ENCODE measurements at regions not wholly inside any gene's neighbourhood (a gene's known extent, or its start where the extent isn't known, plus 50 kb on each side); places are given as distances from the start of the nearest gene placed in this dataset.
"Not testable (repeated sequence)": the region's sequence is repeated elsewhere in the genome, so short reads cannot be mapped to it uniquely, and the experiment has no call there.

DNA sequence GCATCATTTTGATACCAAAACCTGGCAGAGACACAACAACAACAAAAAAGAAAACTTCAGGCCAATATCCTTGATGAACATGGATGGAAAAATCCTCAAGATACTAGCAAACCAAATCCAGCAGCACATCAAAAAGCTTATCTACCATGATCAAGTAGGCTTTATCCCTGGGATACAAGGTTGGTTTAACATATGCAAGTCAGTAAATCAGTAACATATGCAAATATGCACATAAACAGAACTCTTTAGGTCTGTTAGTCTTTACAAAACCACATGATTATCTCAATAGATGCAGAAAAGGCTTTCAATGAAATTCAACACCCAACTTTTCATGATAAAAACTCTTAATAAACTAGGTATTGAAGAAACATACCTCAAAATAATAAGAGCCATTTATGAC is 587.5 kb upstream of the CELF4 start:
- not testable (repeated sequence) for H3K9ac ChIP-seq (ENCODE audit: low read depth in 1 of 2, low read length in 2 of 2); H3K9me3 ChIP-seq (ENCODE audit: control insufficient read depth in 2 of 2, low read length in 2 of 2); H3K4me1 ChIP-seq (ENCODE audit: control insufficient read depth in 2 of 2, insufficient read depth in 2 of 2, low read length in 2 of 2); H3K36me3 ChIP-seq (ENCODE audit: control insufficient read depth in 2 of 2, insufficient read depth in 2 of 2, low read length in 2 of 2); H3K4me3 ChIP-seq (ENCODE audit: low read length in 2 of 2); H3K27ac ChIP-seq (ENCODE audit: low read depth in 2 of 2, low read length in 2 of 2); H3K27me3 ChIP-seq (ENCODE audit: control insufficient read depth in 2 of 2, insufficient read depth in 2 of 2, low read length in 2 of 2)

DNA sequence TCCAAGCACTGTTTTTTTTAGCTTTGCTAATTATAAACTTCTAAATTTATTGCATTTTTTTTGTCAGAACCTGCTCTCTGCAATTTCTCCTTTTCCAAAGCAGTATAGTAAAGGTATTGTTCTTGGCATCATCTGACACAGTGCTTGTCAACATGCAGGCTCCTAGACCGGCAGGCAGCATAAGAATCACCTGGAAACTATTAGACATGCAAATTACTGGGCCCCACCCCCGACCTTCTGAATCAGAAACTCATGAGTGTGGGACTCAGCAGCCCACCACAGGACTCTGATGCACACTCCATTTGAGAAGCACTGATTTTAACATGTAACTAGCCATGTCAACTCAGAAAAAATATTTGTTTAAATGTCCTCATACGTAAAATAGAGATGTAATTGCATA is 551.1 kb upstream of the CELF4 start:
- H3K9me3 ChIP-seq (ENCODE audit: control insufficient read depth in 2 of 2, low read length in 2 of 2) = peaks cover 0 to 3% of the 10 kb centered on the region in 2 donors
- H3K27ac ChIP-seq (ENCODE audit: low read depth in 2 of 2, low read length in 2 of 2) = no peak overlapping the region
- H3K4me1 ChIP-seq (ENCODE audit: control insufficient read depth in 2 of 2, insufficient read depth in 2 of 2, low read length in 2 of 2) = no peaks in the 10 kb centered on the region
- H3K27me3 ChIP-seq (ENCODE audit: control insufficient read depth in 2 of 2, insufficient read depth in 2 of 2, low read length in 2 of 2) = no peaks in the 10 kb centered on the region
- H3K36me3 ChIP-seq (ENCODE audit: control insufficient read depth in 2 of 2, insufficient read depth in 2 of 2, low read length in 2 of 2) = no peaks in the 10 kb centered on the region
- no peak overlapping the region for H3K4me3 ChIP-seq (ENCODE audit: low read length in 2 of 2)
- no peak overlapping the region for H3K9ac ChIP-seq (ENCODE audit: low read depth in 1 of 2, low read length in 2 of 2)

DNA sequence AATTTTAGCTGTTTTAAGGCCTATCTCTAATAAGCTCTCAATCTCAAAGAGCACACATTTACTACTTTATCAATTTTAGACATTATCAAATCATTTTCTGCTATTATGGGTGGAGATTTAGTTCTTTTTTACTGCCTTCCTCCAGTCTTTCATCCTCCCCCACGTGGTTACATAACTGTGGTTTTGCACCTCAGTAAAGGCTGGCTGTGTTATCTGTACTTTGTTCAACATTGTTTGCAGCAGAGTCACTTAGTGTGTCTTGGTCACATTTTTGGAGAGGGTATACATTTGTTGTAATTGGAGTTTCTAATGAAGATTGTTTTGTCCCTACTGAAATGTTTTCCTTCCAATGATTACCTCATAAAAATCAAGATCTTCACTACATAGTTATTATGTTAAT is 549.6 kb upstream of the CELF4 start:
- Histone ChIP-seq H3K4me1 (ENCODE audit: control insufficient read depth in 2 of 2, insufficient read depth in 2 of 2, low read length in 2 of 2) (no peaks in the 10 kb centered on the region), H3K4me3 (ENCODE audit: low read length in 2 of 2) (no peak overlapping the region), H3K9ac (ENCODE audit: low read depth in 1 of 2, low read length in 2 of 2) (no peak overlapping the region), H3K9me3 (ENCODE audit: control insufficient read depth in 2 of 2, low read length in 2 of 2) (peaks cover 0 to 3% of the 10 kb centered on the region in 2 donors), H3K27ac (ENCODE audit: low read depth in 2 of 2, low read length in 2 of 2) (no peak overlapping the region), H3K27me3 (ENCODE audit: control insufficient read depth in 2 of 2, insufficient read depth in 2 of 2, low read length in 2 of 2) (no peaks in the 10 kb centered on the region), H3K36me3 (ENCODE audit: control insufficient read depth in 2 of 2, insufficient read depth in 2 of 2, low read length in 2 of 2) (no peaks in the 10 kb centered on the region)

DNA sequence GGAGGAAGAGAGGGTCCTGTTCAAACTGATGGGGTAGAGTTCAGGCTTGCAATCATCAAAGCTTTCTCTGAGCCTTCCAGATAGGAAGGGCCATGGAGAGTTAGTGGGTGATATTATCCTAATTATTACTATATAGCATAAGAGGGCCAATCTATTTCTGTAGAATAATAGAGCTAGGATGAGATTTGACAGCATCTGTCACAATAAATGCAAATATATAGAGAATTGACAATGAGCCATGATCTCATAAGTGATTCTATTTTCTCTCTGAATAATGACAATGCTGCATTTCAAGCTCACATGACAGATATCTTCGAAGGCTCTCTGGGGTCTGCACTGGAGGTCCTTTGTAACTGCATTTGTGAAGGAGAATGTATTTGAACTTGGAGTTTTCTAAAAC is 521.9 kb upstream of the CELF4 start:
- Histone ChIP-seq H3K27me3 (ENCODE audit: control insufficient read depth in 2 of 2, insufficient read depth in 2 of 2, low read length in 2 of 2) (no peaks in the 10 kb centered on the region), H3K36me3 (ENCODE audit: control insufficient read depth in 2 of 2, insufficient read depth in 2 of 2, low read length in 2 of 2) (no peaks in the 10 kb centered on the region)

DNA sequence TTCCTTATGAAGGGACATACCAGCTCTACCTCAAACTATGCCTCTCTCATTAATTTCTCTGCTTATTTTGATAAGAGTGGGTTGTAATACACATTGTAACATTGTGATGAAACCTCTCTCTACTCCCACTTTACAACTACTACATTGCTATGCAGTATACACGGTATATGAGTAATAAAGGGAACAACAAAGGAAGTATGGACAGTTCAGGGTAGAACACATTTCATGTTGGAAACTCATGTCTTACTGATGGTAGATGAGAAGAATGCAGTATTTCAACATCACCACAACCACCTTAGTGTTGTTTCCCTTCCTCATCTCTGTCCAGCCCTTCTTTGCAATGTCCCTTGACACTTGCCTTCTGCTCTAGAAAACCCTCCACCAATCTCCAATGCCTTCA is 515.9 kb upstream of the CELF4 start:
- Histone ChIP-seq H3K9me3 (ENCODE audit: control insufficient read depth in 2 of 2, low read length in 2 of 2) (no peaks in the 10 kb centered on the region), H3K27ac (ENCODE audit: low read depth in 2 of 2, low read length in 2 of 2) (no peak overlapping the region), H3K27me3 (ENCODE audit: control insufficient read depth in 2 of 2, insufficient read depth in 2 of 2, low read length in 2 of 2) (no peaks in the 10 kb centered on the region), H3K36me3 (ENCODE audit: control insufficient read depth in 2 of 2, insufficient read depth in 2 of 2, low read length in 2 of 2) (no peaks in the 10 kb centered on the region), H3K4me3 (ENCODE audit: low read length in 2 of 2) (no peak overlapping the region), H3K4me1 (ENCODE audit: control insufficient read depth in 2 of 2, insufficient read depth in 2 of 2, low read length in 2 of 2) (no peaks in the 10 kb centered on the region), H3K9ac (ENCODE audit: low read depth in 1 of 2, low read length in 2 of 2) (no peak overlapping the region)

More for the DNA sequence above, 521.9 kb upstream of the CELF4 start:
- Histone ChIP-seq H3K4me3 (ENCODE audit: low read length in 2 of 2) (no peak overlapping the region), H3K4me1 (ENCODE audit: control insufficient read depth in 2 of 2, insufficient read depth in 2 of 2, low read length in 2 of 2) (no peaks in the 10 kb centered on the region), H3K9me3 (ENCODE audit: control insufficient read depth in 2 of 2, low read length in 2 of 2) (peaks cover 0 to 3% of the 10 kb centered on the region in 2 donors), H3K27ac (ENCODE audit: low read depth in 2 of 2, low read length in 2 of 2) (no peak overlapping the region), H3K9ac (ENCODE audit: low read depth in 1 of 2, low read length in 2 of 2) (no peak overlapping the region)

DNA sequence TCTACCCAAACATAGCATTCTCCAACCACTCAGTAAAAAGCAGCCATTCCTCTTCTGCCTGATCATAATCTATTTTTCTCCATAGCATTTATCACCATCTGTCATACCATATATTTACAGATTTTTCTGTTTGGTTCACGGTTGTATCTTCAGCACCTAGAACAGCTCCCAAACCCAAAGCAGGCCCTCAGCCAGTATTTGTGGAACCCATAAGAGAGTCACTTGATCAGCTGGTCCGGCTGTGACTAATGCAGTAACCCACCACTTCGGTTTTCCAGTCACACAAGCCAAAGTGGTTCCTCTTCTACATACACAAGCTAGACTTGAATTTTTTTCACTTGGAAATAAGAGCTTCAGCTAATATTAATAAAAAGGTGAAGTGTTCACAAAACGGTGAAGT is 511.6 kb upstream of the CELF4 start:
- Histone ChIP-seq H3K36me3 (ENCODE audit: control insufficient read depth in 2 of 2, insufficient read depth in 2 of 2, low read length in 2 of 2) (no peaks in the 10 kb centered on the region), H3K27ac (ENCODE audit: low read depth in 2 of 2, low read length in 2 of 2) (no peak overlapping the region), H3K4me1 (ENCODE audit: control insufficient read depth in 2 of 2, insufficient read depth in 2 of 2, low read length in 2 of 2) (no peaks in the 10 kb centered on the region), H3K27me3 (ENCODE audit: control insufficient read depth in 2 of 2, insufficient read depth in 2 of 2, low read length in 2 of 2) (no peaks in the 10 kb centered on the region), H3K4me3 (ENCODE audit: low read length in 2 of 2) (no peak overlapping the region), H3K9ac (ENCODE audit: low read depth in 1 of 2, low read length in 2 of 2) (no peak overlapping the region), H3K9me3 (ENCODE audit: control insufficient read depth in 2 of 2, low read length in 2 of 2) (no peaks in the 10 kb centered on the region)

DNA sequence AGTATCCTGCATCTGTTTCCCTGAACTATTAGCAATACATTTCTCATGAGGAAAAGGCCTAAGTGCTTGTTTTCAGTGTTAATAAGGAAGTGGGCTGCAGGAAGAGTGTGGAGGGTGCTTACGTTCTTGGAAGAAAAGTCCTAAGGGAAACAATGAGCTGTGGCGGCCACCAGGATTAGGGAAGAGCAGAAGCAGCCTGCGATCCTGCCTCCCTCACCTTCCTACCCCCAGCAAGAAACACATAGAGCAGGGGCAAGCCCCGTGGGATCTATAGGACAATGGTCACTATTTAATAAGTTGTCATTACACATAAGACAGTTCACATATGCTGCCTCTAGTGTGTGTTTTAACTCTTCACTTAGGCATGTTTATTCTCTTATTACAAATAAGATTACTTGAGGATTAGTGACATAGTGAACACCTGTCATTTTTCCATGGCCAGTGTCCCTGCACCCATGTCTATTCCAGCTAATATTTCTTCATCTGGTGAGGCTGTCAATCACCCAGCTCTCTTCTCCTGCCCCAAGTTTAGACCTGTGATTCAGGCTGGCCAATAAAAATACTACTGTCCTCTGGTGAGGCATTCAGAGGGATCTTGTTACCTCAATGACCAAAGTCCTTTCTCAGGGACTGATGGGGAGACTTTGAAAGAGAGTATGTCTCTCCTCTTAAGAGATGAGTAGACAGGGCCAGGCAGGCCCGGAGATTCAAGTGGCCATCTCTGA is 510.9 kb upstream of the CELF4 start:
- Histone ChIP-seq H3K9me3 (ENCODE audit: control insufficient read depth in 2 of 2, low read length in 2 of 2) (no peaks in the 10 kb centered on the region), H3K27ac (ENCODE audit: low read depth in 2 of 2, low read length in 2 of 2) (no peak overlapping the region), H3K9ac (ENCODE audit: low read depth in 1 of 2, low read length in 2 of 2) (no peak overlapping the region), H3K27me3 (ENCODE audit: control insufficient read depth in 2 of 2, insufficient read depth in 2 of 2, low read length in 2 of 2) (no peaks in the 10 kb centered on the region), H3K4me1 (ENCODE audit: control insufficient read depth in 2 of 2, insufficient read depth in 2 of 2, low read length in 2 of 2) (no peaks in the 10 kb centered on the region), H3K4me3 (ENCODE audit: low read length in 2 of 2) (no peak overlapping the region), H3K36me3 (ENCODE audit: control insufficient read depth in 2 of 2, insufficient read depth in 2 of 2, low read length in 2 of 2) (no peaks in the 10 kb centered on the region)

DNA sequence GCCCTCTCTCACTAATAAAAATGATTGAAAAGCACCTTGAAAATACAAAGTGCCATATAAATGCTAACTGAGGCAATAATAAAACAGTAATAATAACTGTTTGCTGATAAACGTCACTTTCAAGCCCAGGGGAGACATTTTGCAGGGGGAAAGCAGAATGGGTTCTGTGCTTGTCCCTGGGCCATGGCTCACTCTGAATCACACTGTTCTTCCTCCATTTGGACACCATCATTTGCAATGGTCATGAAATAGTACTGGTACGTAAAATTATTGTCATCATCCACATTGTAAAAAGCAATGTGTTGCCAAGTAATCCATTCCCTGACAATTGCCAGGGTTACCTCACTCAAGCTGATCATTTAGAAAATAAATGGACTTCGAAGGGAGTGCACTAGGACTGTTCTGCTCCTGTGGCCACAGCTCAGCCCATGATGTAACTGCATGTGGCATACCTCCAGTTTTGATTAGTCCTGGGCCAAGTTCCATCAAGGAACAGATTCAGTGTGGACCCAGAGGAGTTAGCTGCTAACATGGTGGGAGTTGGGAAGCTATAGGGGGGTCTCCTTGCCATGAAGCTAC is 508.8 kb upstream of the CELF4 start:
- Histone ChIP-seq H3K27ac (ENCODE audit: low read depth in 2 of 2, low read length in 2 of 2) (no peak overlapping the region), H3K36me3 (ENCODE audit: control insufficient read depth in 2 of 2, insufficient read depth in 2 of 2, low read length in 2 of 2) (no peaks in the 10 kb centered on the region), H3K4me1 (ENCODE audit: control insufficient read depth in 2 of 2, insufficient read depth in 2 of 2, low read length in 2 of 2) (no peaks in the 10 kb centered on the region), H3K27me3 (ENCODE audit: control insufficient read depth in 2 of 2, insufficient read depth in 2 of 2, low read length in 2 of 2) (no peaks in the 10 kb centered on the region), H3K9me3 (ENCODE audit: control insufficient read depth in 2 of 2, low read length in 2 of 2) (no peaks in the 10 kb centered on the region), H3K4me3 (ENCODE audit: low read length in 2 of 2) (no peak overlapping the region), H3K9ac (ENCODE audit: low read depth in 1 of 2, low read length in 2 of 2) (no peak overlapping the region)

DNA sequence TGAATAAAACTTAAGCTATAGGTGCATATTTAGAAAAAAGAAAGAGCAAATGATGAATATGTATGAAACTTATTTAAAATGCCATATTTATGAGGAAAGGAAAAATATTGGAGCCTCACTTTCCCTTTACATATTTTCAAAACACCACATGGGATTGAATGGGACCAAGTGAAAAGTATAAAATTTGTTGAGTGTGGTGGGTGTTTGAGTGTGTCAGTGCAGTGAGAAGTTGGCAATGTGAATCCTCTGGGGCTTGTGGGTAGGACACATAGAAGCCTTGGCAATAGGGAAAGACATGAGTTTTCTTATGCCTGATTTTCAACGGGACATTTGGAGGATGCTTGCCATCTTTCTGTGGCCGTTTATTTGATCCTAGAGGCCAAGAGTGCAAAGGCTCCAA is 502.2 kb upstream of the CELF4 start:
- no peaks in the 10 kb centered on the region for H3K27me3 ChIP-seq (ENCODE audit: control insufficient read depth in 2 of 2, insufficient read depth in 2 of 2, low read length in 2 of 2)
- H3K9me3 ChIP-seq (ENCODE audit: control insufficient read depth in 2 of 2, low read length in 2 of 2) = no peaks in the 10 kb centered on the region
- H3K9ac ChIP-seq (ENCODE audit: low read depth in 1 of 2, low read length in 2 of 2) = no peak overlapping the region
- no peaks in the 10 kb centered on the region for H3K4me1 ChIP-seq (ENCODE audit: control insufficient read depth in 2 of 2, insufficient read depth in 2 of 2, low read length in 2 of 2)
- H3K4me3 ChIP-seq (ENCODE audit: low read length in 2 of 2) = no peak overlapping the region
- no peak overlapping the region for H3K27ac ChIP-seq (ENCODE audit: low read depth in 2 of 2, low read length in 2 of 2)
- H3K36me3 ChIP-seq (ENCODE audit: control insufficient read depth in 2 of 2, insufficient read depth in 2 of 2, low read length in 2 of 2) = no peaks in the 10 kb centered on the region

DNA sequence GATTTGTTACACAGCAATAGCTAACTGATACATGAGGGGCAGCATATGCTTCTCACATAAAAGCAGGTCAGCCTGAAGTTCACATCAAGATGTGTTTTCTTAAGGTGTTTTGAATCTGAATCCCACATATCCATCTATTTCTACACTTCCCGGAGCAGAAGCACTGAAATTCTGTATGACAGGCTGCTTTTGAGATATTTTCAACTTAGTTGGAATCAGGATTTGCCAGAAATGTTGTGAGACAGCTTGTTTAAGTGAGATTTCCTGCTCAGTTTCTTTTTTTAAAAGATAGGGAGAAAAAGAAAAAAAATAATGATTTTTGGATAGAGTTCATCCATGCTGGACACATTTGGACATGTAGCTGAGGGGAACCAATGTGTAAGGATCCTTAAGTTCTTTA is 501.5 kb upstream of the CELF4 start:
- no peaks in the 10 kb centered on the region for H3K36me3 ChIP-seq (ENCODE audit: control insufficient read depth in 2 of 2, insufficient read depth in 2 of 2, low read length in 2 of 2)
- H3K4me1 ChIP-seq (ENCODE audit: control insufficient read depth in 2 of 2, insufficient read depth in 2 of 2, low read length in 2 of 2) = no peaks in the 10 kb centered on the region
- no peak overlapping the region for H3K4me3 ChIP-seq (ENCODE audit: low read length in 2 of 2)
- no peak overlapping the region for H3K9ac ChIP-seq (ENCODE audit: low read depth in 1 of 2, low read length in 2 of 2)
- H3K27ac ChIP-seq (ENCODE audit: low read depth in 2 of 2, low read length in 2 of 2) = no peak overlapping the region
- no peaks in the 10 kb centered on the region for H3K27me3 ChIP-seq (ENCODE audit: control insufficient read depth in 2 of 2, insufficient read depth in 2 of 2, low read length in 2 of 2)
- no peaks in the 10 kb centered on the region for H3K9me3 ChIP-seq (ENCODE audit: control insufficient read depth in 2 of 2, low read length in 2 of 2)
